GM23248 (cell line): ENCODE measurements at regions not wholly inside any gene's neighbourhood (a gene's known extent, or its start where the extent isn't known, plus 50 kb on each side); places are given as distances from the start of the nearest gene placed in this dataset.

Source experiments
- EZH2 ChIP-seq: fragments of 200-600 bp; sonication (generic); IDR thresholded peaks from 2 replicates; pipeline ENCODE4 v1.6.1; 2018; ENCODE audit warnings: antibody characterized with exemption, mild to moderate bottlenecking; ENCODE audit not compliant: insufficient read depth, poor library complexity, severe bottlenecking
- EZH2phosphoT487 ChIP-seq: fragments of 200-600 bp; sonication (generic); IDR thresholded peaks from 2 replicates; pipeline ENCODE4 v1.6.1; 2018; ENCODE audit warnings: antibody characterized with exemption, moderate library complexity, mild to moderate bottlenecking, low read depth; ENCODE audit not compliant: insufficient read depth

DNA sequence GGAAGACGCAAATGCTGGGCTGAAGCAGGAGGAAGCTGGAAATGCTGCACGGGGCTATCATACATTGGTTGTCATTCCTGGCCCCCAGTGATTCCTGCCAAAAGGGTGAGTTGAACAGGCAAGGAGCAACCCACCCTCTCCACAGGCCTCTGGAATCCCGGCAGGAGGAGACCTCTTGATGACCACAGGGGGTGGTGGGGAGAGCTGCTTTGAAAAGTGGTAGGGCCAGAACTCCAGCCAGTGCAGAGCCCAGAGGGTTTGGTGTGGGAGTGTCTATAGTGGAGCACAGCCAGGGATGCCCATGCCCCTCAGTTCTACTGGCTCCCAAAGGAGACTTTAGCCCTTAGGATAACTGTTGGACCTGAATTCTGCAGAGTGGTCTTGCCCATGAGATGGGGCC, 89.2 kb downstream of the SAMD9 start:
- no peak for TF ChIP-seq EZH2phosphoT487
- TF ChIP-seq EZH2, result no peak
